COLO668 (cell line): ENCODE measurements at regions not wholly inside any gene's neighbourhood (a gene's known extent, or its start where the extent isn't known, plus 50 kb on each side); places are given as distances from the start of the nearest gene placed in this dataset.

Experiments used
- DNase-seq: peaks from one replicate; lab custom pipeline; 2025; ENCODE audit not compliant: unreplicated experiment; lab: John Stamatoyannopoulos, UW

GRCh38 chr10:52915391-52915790 lies 142.8 kb upstream of the MBL2 start:
- DNase-seq, result no peak

- DNase-seq, result no peak
Measured at GRCh38 chr10:52911163-52911562, 138.6 kb upstream of the MBL2 start.

GRCh38 chr10:52908478-52908877 lies 135.9 kb upstream of the MBL2 start:
- no peak for DNase-seq

GRCh38 chr10:52906046-52906445 lies 133.5 kb upstream of the MBL2 start:
- DNase-seq, result no peak

GRCh38 chr10:52903397-52903938 lies 130.9 kb upstream of the MBL2 start:
- DNase-seq, result no peak

GRCh38 chr10:52900593-52900992 lies 128.0 kb upstream of the MBL2 start:
- DNase-seq, result no peak

- no peak for DNase-seq
Measured at GRCh38 chr10:52897162-52897561, 124.6 kb upstream of the MBL2 start.

- no peak for DNase-seq
Measured at GRCh38 chr10:52895059-52895458, 122.5 kb upstream of the MBL2 start.

- no peak for DNase-seq
Measured at GRCh38 chr10:52890281-52890680, 117.7 kb upstream of the MBL2 start.

- no peak for DNase-seq
Measured at GRCh38 chr10:52889611-52890010, 117.0 kb upstream of the MBL2 start.

GRCh38 chr10:52883996-52884871 lies 111.7 kb upstream of the MBL2 start:
- peak; percentile 30 for DNase-seq

GRCh38 chr10:52879091-52879807 lies 106.7 kb upstream of the MBL2 start:
- no peak for DNase-seq

GRCh38 chr10:52877451-52877850 lies 104.9 kb upstream of the MBL2 start:
- DNase-seq, result no peak

- DNase-seq, result no peak
Measured at GRCh38 chr10:52875336-52875735, 102.8 kb upstream of the MBL2 start.

GRCh38 chr10:52874581-52874980 lies 102.0 kb upstream of the MBL2 start:
- DNase-seq, result no peak

GRCh38 chr10:52871191-52871843 lies 98.7 kb upstream of the MBL2 start:
- no peak for DNase-seq

- no peak for DNase-seq
Measured at GRCh38 chr10:52870562-52870961, 98.0 kb upstream of the MBL2 start.

- no peak for DNase-seq
Measured at GRCh38 chr10:52869864-52870263, 97.3 kb upstream of the MBL2 start.

- no peak for DNase-seq
Measured at GRCh38 chr10:52865213-52865612, 92.6 kb upstream of the MBL2 start.

GRCh38 chr10:52864201-52865106 lies 91.9 kb upstream of the MBL2 start:
- DNase-seq, result no peak

GRCh38 chr10:52858722-52859121 lies 86.1 kb upstream of the MBL2 start:
- DNase-seq, result no peak
